GM12878 (cell line): ENCODE measurements at regions not wholly inside any gene's neighbourhood (a gene's known extent, or its start where the extent isn't known, plus 50 kb on each side); places are given as distances from the start of the nearest gene placed in this dataset.

Experiments used
- ATAC-seq: fragments of 200-7000 bp; cut with Tn5 transposase; 3 replicates; pipeline ENCODE4 v1.9.1; 2020; ENCODE audit warnings: mild to moderate bottlenecking, moderate library complexity
- BruUV-seq: library from RNA; stranded (reverse); fragments of 400-500 nt; replicated peaks from 2 replicates; lab custom pipeline; 2021; lab: Mats Ljungman, UMichigan
- CTCF ChIA-PET: fragments of 300-600 bp; sonication (Branson Sonifier 250); formaldehyde crosslinking; extraction: SDS; loops from one replicate; lab custom pipeline; 2021; ENCODE audit warnings: inconsistent platforms; lab: Yijun Ruan, JAX
- POLR2A ChIA-PET: fragments of 350-600 bp; formaldehyde crosslinking; extraction: SDS; loops from one replicate; lab custom pipeline; 2021; ENCODE audit warnings: inconsistent platforms; lab: Charles Lee
- RAD21 ChIA-PET: fragments of 300-600 bp; sonication (Branson Sonifier 250); formaldehyde crosslinking; loops from one replicate; lab custom pipeline; 2023; ENCODE audit warnings: antibody characterized with exemption; ENCODE audit not compliant: unreplicated experiment; lab: Charles Lee
- SMC1A ChIA-PET: fragments of 300-600 bp; sonication (Branson Sonifier 250); formaldehyde crosslinking; loops from one replicate; lab custom pipeline; 2023; ENCODE audit not compliant: unreplicated experiment, uncharacterized antibody; lab: Charles Lee
- DNase-seq: peaks from one replicate; pipeline ENCODE4 v3.0.0-alpha.2; 2011; ENCODE audit warnings: low read depth, low spot score
- FAIRE-seq: peaks from 3 replicates; lab custom pipeline; 2011; peaks lifted over from hg19 to GRCh38; lab: Jason Lieb, UNC
- H2AFZ ChIP-seq: 2 replicates; pipeline ENCODE4 v1.6.0; 2011; ENCODE audit warnings: low read depth, low read length, control low read depth; ENCODE audit not compliant: control insufficient read depth
- H3K27ac ChIP-seq: 2 replicates; pipeline ENCODE4 v1.5.1; 2011; ENCODE audit warnings: control low read depth; ENCODE audit not compliant: control insufficient read depth, insufficient read depth
- H3K27me3 ChIP-seq, 2 experiments: replicated peaks in 1 of 2; 2 replicates each; pipeline versions ENCODE4 v1.6.0 to v1.6.1; 2011; ENCODE audit warnings: low read length in 1 of 2; ENCODE audit not compliant: control insufficient read depth in 2 of 2, insufficient read depth in 2 of 2
- H3K36me3 ChIP-seq, 2 experiments: 2 replicates each; pipeline ENCODE4 v1.5.1; 2011; ENCODE audit warnings: low read length in 1 of 2; ENCODE audit not compliant: control insufficient read depth in 2 of 2, insufficient read depth in 2 of 2
- H3K4me1 ChIP-seq: 2 replicates; pipeline ENCODE4 v1.6.1; 2011; ENCODE audit warnings: mild to moderate bottlenecking, low read length, moderate library complexity, mixed read lengths; ENCODE audit not compliant: control insufficient read depth, insufficient read depth
- H3K4me2 ChIP-seq: 2 replicates; pipeline ENCODE4 v1.6.0; 2011; ENCODE audit warnings: control low read depth; ENCODE audit not compliant: control insufficient read depth, insufficient read depth
- H3K4me3 ChIP-seq: fragments of 200-600 bp; sonication (generic); 2 replicates; pipeline ENCODE4 v1.5.1; 2016
- H3K79me2 ChIP-seq: 2 replicates; pipeline ENCODE4 v1.6.0; 2011; ENCODE audit warnings: low read length; ENCODE audit not compliant: control insufficient read depth, insufficient read depth
- H3K9ac ChIP-seq: 2 replicates; pipeline ENCODE4 v1.8.0; 2011; ENCODE audit warnings: low read length, control low read depth, mixed read lengths; ENCODE audit not compliant: control insufficient read depth, insufficient read depth
- H3K9me3 ChIP-seq: replicated peaks from 3 replicates; pipeline ENCODE4 v1.5.1; 2011; ENCODE audit warnings: mild to moderate bottlenecking, low read length; ENCODE audit not compliant: control insufficient read depth, insufficient read depth
- H4K20me1 ChIP-seq: 2 replicates; pipeline ENCODE4 v1.6.0; 2011; ENCODE audit not compliant: control insufficient read depth, insufficient read depth
- BHLHE40 ChIP-seq, 2 experiments: fragments of 450-650 bp in 1 of 2; IDR thresholded peaks; 2 replicates each; pipeline ENCODE4 v1.6.1; 2011 to 2017; ENCODE audit warnings: low read depth in 2 of 2, borderline replicate concordance in 1 of 2, improper control_type of control experiment in 1 of 2, low read length in 1 of 2, mild to moderate bottlenecking in 1 of 2
- CBX3 ChIP-seq: fragments of 200-600 bp; sonication (generic); IDR thresholded peaks from 2 replicates; pipeline ENCODE4 v1.6.1; 2016; ENCODE audit warnings: low read depth, borderline replicate concordance
- E2F8 ChIP-seq: fragments of 450-650 bp; IDR thresholded peaks from 2 replicates; pipeline ENCODE4 v1.6.1; 2018; ENCODE audit warnings: mild to moderate bottlenecking, low read depth, moderate library complexity; ENCODE audit not compliant: partially characterized antibody
- EED ChIP-seq: sonication (generic); IDR thresholded peaks from 2 replicates; pipeline ENCODE4 v1.6.1; 2016; ENCODE audit warnings: antibody characterized with exemption, low read depth
- JUNB ChIP-seq: IDR thresholded peaks from 2 replicates; pipeline ENCODE4 v1.6.1; 2016; ENCODE audit warnings: antibody characterized with exemption, mild to moderate bottlenecking
- JUND ChIP-seq: IDR thresholded peaks from 2 replicates; pipeline ENCODE4 v1.6.1; 2012; ENCODE audit warnings: low read depth, mild to moderate bottlenecking, low read length, improper control_type of control experiment, moderate library complexity
- KAT2A ChIP-seq: conservative IDR thresholded peaks from 2 replicates; pipeline ENCODE4 v1.6.1; 2011; ENCODE audit warnings: low read depth, low read length; ENCODE audit not compliant: control insufficient read depth
- MEF2B ChIP-seq: fragments of 450-650 bp; IDR thresholded peaks from 2 replicates; pipeline ENCODE4 v1.6.1; 2018; ENCODE audit warnings: mild to moderate bottlenecking, moderate library complexity; ENCODE audit not compliant: partially characterized antibody, poor library complexity, severe bottlenecking
- NBN ChIP-seq: fragments of 450-650 bp; IDR thresholded peaks from 2 replicates; pipeline ENCODE4 v1.6.1; 2016
- NFIC ChIP-seq: IDR thresholded peaks from 2 replicates; pipeline ENCODE4 v1.6.1; 2012; ENCODE audit warnings: low read depth, mild to moderate bottlenecking, inconsistent platforms, low read length, moderate library complexity
- NFYA ChIP-seq: IDR thresholded peaks from 2 replicates; pipeline ENCODE4 v1.6.1; 2011; ENCODE audit warnings: low read depth, mild to moderate bottlenecking, low read length, improper control_type of control experiment, borderline replicate concordance
- NFYB ChIP-seq: IDR thresholded peaks from 2 replicates; pipeline ENCODE4 v1.6.1; 2011; ENCODE audit warnings: low read depth, mild to moderate bottlenecking, low read length, improper control_type of control experiment, moderate library complexity; ENCODE audit not compliant: insufficient read depth
- NR2C2 ChIP-seq: IDR thresholded peaks from 2 replicates; pipeline ENCODE4 v1.6.1; 2011; ENCODE audit warnings: borderline replicate concordance, low read depth; ENCODE audit not compliant: control insufficient read depth, insufficient read length
- PAX5 ChIP-seq: IDR thresholded peaks from 2 replicates; pipeline ENCODE4 v1.6.1; 2011; ENCODE audit warnings: low read depth, low read length, borderline replicate concordance
- RELA ChIP-seq: fragments of 450-650 bp; IDR thresholded peaks from 2 replicates; pipeline ENCODE4 v1.8.0; 2014; ENCODE audit warnings: borderline replicate concordance; ENCODE audit not compliant: partially characterized antibody
- SMARCA5 ChIP-seq: fragments of 450-650 bp; IDR thresholded peaks from 2 replicates; pipeline ENCODE4 v1.6.1; 2017; ENCODE audit warnings: mild to moderate bottlenecking
- SUZ12 ChIP-seq: fragments of 200-600 bp; sonication (generic); IDR thresholded peaks from one replicate; pipeline ENCODE4 v1.6.1; 2018; ENCODE audit warnings: antibody characterized with exemption, mild to moderate bottlenecking; ENCODE audit not compliant: unreplicated experiment
- TCF3 ChIP-seq: IDR thresholded peaks from 2 replicates; pipeline ENCODE4 v1.6.1; 2012; ENCODE audit warnings: low read depth, mild to moderate bottlenecking, low read length, borderline replicate concordance; ENCODE audit not compliant: insufficient read depth
- ZBED1 ChIP-seq: IDR thresholded peaks from 2 replicates; pipeline ENCODE4 v1.6.1; 2016; ENCODE audit warnings: borderline replicate concordance
- ZZZ3 ChIP-seq: IDR thresholded peaks from 2 replicates; pipeline ENCODE4 v1.6.1; 2011; ENCODE audit warnings: low read depth; ENCODE audit not compliant: control insufficient read depth, insufficient read length
- WGBS: methylation state at CpG from one replicate; pipeline ENCODE4 v1.1.6; 2016; ENCODE audit warnings: low lambda C conversion rate; ENCODE audit not compliant: insufficient replicate concordance, insufficient coverage; ENCODE audit errors: missing lambda C conversion rate; 5-methylcytosine and 5-hydroxymethylcytosine counted together
- in situ Hi-C: fragments of 300-500 bp; cut with MboI; formaldehyde crosslinking; loops from 9 replicates; pipeline ENCODE4 v1.14.3; 2018; ENCODE audit warnings: mixed read lengths
- intact Hi-C: fragments of 100-400 bp; cut with micrococcal nuclease; formaldehyde crosslinking; loops from one replicate; pipeline ENCODE4 v1.14.2; 2022; ENCODE audit not compliant: unreplicated experiment
- TF ChIP-seq, protein P1 (sequence below): IDR thresholded peaks from 2 replicates; pipeline ENCODE4 v1.6.1; 2012; ENCODE audit warnings: low read depth, low read length, improper control_type of control experiment

GRCh38 chr17:63094631-63095030 lies 128.6 kb downstream of the TANC2 start:
- H3K36me3 ChIP-seq: no peaks in the 10 kb centered on the region

GRCh38 chr17:63095459-63095858 lies 129.4 kb downstream of the TANC2 start:
- in situ Hi-C loops: no loop called here
- Histone ChIP-seq H3K4me1 (no peaks in the 10 kb centered on the region), H3K4me2 (no peak overlapping the region), H4K20me1 (no peaks in the 10 kb centered on the region), H3K4me3 (no peak overlapping the region), H3K36me3 (no peaks in the 10 kb centered on the region), H3K79me2 (no peaks in the 10 kb centered on the region), H3K27me3 (no peaks in the 10 kb centered on the region; a peak in 1 of 4 replicates), H3K9ac (no peak overlapping the region), H2AFZ (no peak overlapping the region), H3K9me3 (no peaks in the 10 kb centered on the region), H3K27ac (no peak overlapping the region)
- SMC1A ChIA-PET: no interaction called here
- WGBS: 67% methylated on average over 1 of the region's 1 CpG
- BruUV-seq: no TSS peak
- POLR2A ChIA-PET: no interaction called here
- RAD21 ChIA-PET: no interaction called here
- intact Hi-C loops: no loop called here
- CTCF ChIA-PET: interaction anchor here (1.1 kb wide), 1 partner anchor 311 kb away, joined by 3 read pairs; no protein-coding TSS in a partner anchor
- DNase-seq (no peak), ATAC-seq (no peak), FAIRE-seq (no peak)
- TF ChIP-seq BHLHE40 (IDR thresholded peaks at IDR 0.05; ENCODE audit: borderline replicate concordance in 1 of 2, low read depth in 2 of 2, low read length in 1 of 2): no peak
- TF ChIP-seq E2F8: no peak
- no peak for TF ChIP-seq NFYA
- TF ChIP-seq ZBED1: no peak
- no peak for TF ChIP-seq SUZ12
- TF ChIP-seq, protein P1, sequence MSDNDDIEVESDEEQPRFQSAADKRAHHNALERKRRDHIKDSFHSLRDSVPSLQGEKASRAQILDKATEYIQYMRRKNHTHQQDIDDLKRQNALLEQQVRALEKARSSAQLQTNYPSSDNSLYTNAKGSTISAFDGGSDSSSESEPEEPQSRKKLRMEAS: no peak
- TF ChIP-seq MEF2B: no peak
- no peak for TF ChIP-seq KAT2A
- TF ChIP-seq NFIC: no peak
- TF ChIP-seq NBN: no peak
- no peak for TF ChIP-seq NR2C2
- no peak for TF ChIP-seq JUNB

More at GRCh38 chr17:63094631-63095030, 128.6 kb downstream of the TANC2 start:
- no peaks in the 10 kb centered on the region for H4K20me1 ChIP-seq
- no peak overlapping the region for H3K27ac ChIP-seq
- WGBS: 50% methylated on average over 3 of the region's 3 CpGs
- DNase-seq (no peak), FAIRE-seq (no peak), ATAC-seq (no peak)
- SMC1A ChIA-PET: no interaction called here
- no TSS peak for BruUV-seq
- RAD21 ChIA-PET: no interaction called here
- no peaks in the 10 kb centered on the region; a peak in 1 of 4 replicates for H3K27me3 ChIP-seq
- TF ChIP-seq, protein P1: no peak
- TF ChIP-seq EED (no peak), SMARCA5 (no peak), PAX5 (no peak), NFYB (no peak), TCF3 (no peak), CBX3 (no peak), RELA (no peak), ZZZ3 (no peak), JUND (no peak)
- no peak overlapping the region for H3K9ac ChIP-seq
- H3K4me1 ChIP-seq: no peaks in the 10 kb centered on the region
- POLR2A ChIA-PET: no interaction called here
- intact Hi-C loops: no loop called here
- CTCF ChIA-PET: no interaction called here
- H3K4me3 ChIP-seq: no peak overlapping the region
- H3K79me2 ChIP-seq: no peaks in the 10 kb centered on the region
- H3K4me2 ChIP-seq: no peak overlapping the region
- H2AFZ ChIP-seq: no peak overlapping the region
- in situ Hi-C loops: no loop called here
- no peaks in the 10 kb centered on the region for H3K9me3 ChIP-seq
